B cell (primary cell): ENCODE measurements at regions not wholly inside any gene's neighbourhood (a gene's known extent, or its start where the extent isn't known, plus 50 kb on each side); places are given as distances from the start of the nearest gene placed in this dataset.

Source experiments
- ATAC-seq: fragments of 200-7000 bp; cut with Tn5 transposase; one replicate; pipeline ENCODE4 v1.10.0; 2021; ENCODE audit warnings: low read depth, mild to moderate bottlenecking, moderate number of reproducible peaks, moderate library complexity
- CTCF ChIA-PET: fragments of 350-600 bp; sonication (Branson Sonifier 250); formaldehyde crosslinking; loops from one replicate; lab custom pipeline; 2021; ENCODE audit warnings: antibody characterized with exemption, inconsistent platforms; lab: Charles Lee
- POLR2A ChIA-PET: fragments of 350-600 bp; sonication (Branson Sonifier 250); formaldehyde crosslinking; loops from one replicate; lab custom pipeline; 2021; ENCODE audit warnings: antibody characterized with exemption; lab: Charles Lee
- DNase-seq: peaks from one replicate; pipeline ENCODE4 v3.0.0; 2013
- H2AFZ ChIP-seq: 2 replicates; pipeline ENCODE4 v1.6.1; 2012; ENCODE audit warnings: mild to moderate bottlenecking, low read depth, low read length; ENCODE audit not compliant: insufficient read depth, poor library complexity, severe bottlenecking
- H3K27ac ChIP-seq, 2 donors: 1 replicate in 1 of 2; 2 replicates in 1 of 2; pipeline ENCODE4 v1.5.1; 2012 to 2013; ENCODE audit warnings: low read length in 2 of 2, mild to moderate bottlenecking in 2 of 2, moderate library complexity in 1 of 2
- H3K27me3 ChIP-seq, 4 experiments: fragments of 200-600 bp in 1 of 4; sonication (generic) in 1 of 4; replicated peaks in 1 of 4; 1 replicate in 2 of 4; 2 replicates in 2 of 4; pipeline versions ENCODE4 v1.6.1 to v1.7.0; 2013 to 2016; ENCODE audit warnings: low read length in 3 of 4, mild to moderate bottlenecking in 2 of 4, mixed read lengths in 1 of 4, moderate library complexity in 1 of 4; ENCODE audit not compliant: insufficient read depth in 4 of 4, control insufficient read depth in 3 of 4; ENCODE audit errors: control extremely low read depth in 1 of 4
- H3K36me3 ChIP-seq, 2 experiments: replicated peaks in 1 of 2; 1 replicate in 1 of 2; 2 replicates in 1 of 2; pipeline versions ENCODE4 v1.6.1 to v1.7.1; 2013; ENCODE audit warnings: low read length in 1 of 2; ENCODE audit not compliant: insufficient read depth in 2 of 2, control insufficient read depth in 1 of 2; ENCODE audit errors: control extremely low read depth in 1 of 2, extremely low read depth in 1 of 2
- H3K4me1 ChIP-seq, 2 donors: fragments of 200-600 bp in 1 of 2; sonication (generic) in 1 of 2; 1 replicate in 1 of 2; 2 replicates in 1 of 2; pipeline versions ENCODE4 v1.5.1 to v1.6.1; 2013 to 2017; ENCODE audit warnings: low read length in 2 of 2; ENCODE audit not compliant: control insufficient read depth in 2 of 2, insufficient read depth in 2 of 2
- H3K4me2 ChIP-seq: replicated peaks from 2 replicates; pipeline ENCODE3; 2012; ENCODE audit warnings: mild to moderate bottlenecking, low read depth, low read length; ENCODE audit not compliant: poor library complexity, severe bottlenecking
- H3K4me3 ChIP-seq, 5 experiments: fragments of 200-600 bp in 1 of 5; sonication (generic) in 1 of 5; 1 replicate in 3 of 5; 2 replicates in 2 of 5; pipeline versions ENCODE4 v1.5.1 to v1.7.0; 2011 to 2016; ENCODE audit warnings: low read length in 4 of 5, mild to moderate bottlenecking in 4 of 5, low read depth in 2 of 5, control low read depth in 1 of 5, moderate library complexity in 1 of 5; ENCODE audit not compliant: insufficient read depth in 1 of 5; ENCODE audit errors: control extremely low read depth in 1 of 5, extremely low read depth in 1 of 5
- H3K79me2 ChIP-seq: fragments of 200-600 bp; sonication (generic); one replicate; pipeline ENCODE4 v1.6.0; 2016; ENCODE audit warnings: low read length; ENCODE audit not compliant: control insufficient read depth, insufficient read depth
- H3K9ac ChIP-seq: fragments of 200-600 bp; sonication (generic); 2 replicates; pipeline ENCODE4 v1.6.1; 2017; ENCODE audit warnings: mild to moderate bottlenecking, low read length, moderate library complexity
- H3K9me3 ChIP-seq, 3 donors: one replicate each; pipeline versions ENCODE4 v1.6.1 to v1.7.1; 2013; ENCODE audit warnings: low read length in 2 of 3; ENCODE audit not compliant: control insufficient read depth in 2 of 3, insufficient read depth in 1 of 3; ENCODE audit errors: control extremely low read depth in 1 of 3
- H4K20me1 ChIP-seq: 2 replicates; pipeline ENCODE4 v1.6.0; 2012; ENCODE audit warnings: mild to moderate bottlenecking, low read length; ENCODE audit not compliant: insufficient read depth, control insufficient read depth, poor library complexity, severe bottlenecking
- H3K27ac Mint-ChIP-seq: one replicate; pipeline ENCODE4 v1.8.0; 2021; ENCODE audit warnings: mixed read lengths
- H3K27me3 Mint-ChIP-seq: one replicate; pipeline ENCODE4 v1.8.0; 2021; ENCODE audit warnings: mixed read lengths
- H3K4me1 Mint-ChIP-seq: one replicate; pipeline ENCODE4 v1.8.0; 2021; ENCODE audit warnings: mixed read lengths
- H3K4me3 Mint-ChIP-seq: one replicate; pipeline ENCODE4 v1.8.0; 2021; ENCODE audit warnings: mixed read lengths
- H3K9me3 Mint-ChIP-seq: one replicate; pipeline ENCODE4 v1.8.0; 2022; ENCODE audit warnings: mixed read lengths; ENCODE audit not compliant: insufficient read depth
- CTCF ChIP-seq: fragments of 200-600 bp; IDR thresholded peaks from one replicate; pipeline ENCODE4 v1.8.0; 2022; ENCODE audit warnings: antibody characterized with exemption, mild to moderate bottlenecking
- EZH2 ChIP-seq: IDR thresholded peaks from 2 replicates; pipeline ENCODE4 v1.6.1; 2012; ENCODE audit warnings: borderline replicate concordance, low read depth, mild to moderate bottlenecking, moderate library complexity, low read length; ENCODE audit not compliant: insufficient read depth, poor library complexity, severe bottlenecking
- WGBS: methylation state at CpG from one replicate; pipeline ENCODE4 v1.1.5; 2013; ENCODE audit warnings: missing lambda C conversion rate; ENCODE audit not compliant: insufficient coverage; 5-methylcytosine and 5-hydroxymethylcytosine counted together
- intact Hi-C: fragments of 100-400 bp; cut with micrococcal nuclease; formaldehyde crosslinking; loops from one replicate; pipeline ENCODE4 v1.10.0; 2022

GRCh38 chr2:48259811-48260210, 54.7 kb upstream of the FOXN2 start:
- H3K9ac ChIP-seq = no peak overlapping the region
- POLR2A ChIA-PET = no interaction called here
- ATAC-seq = no peak

GRCh38 chr2:48264627-48265026, 49.9 kb upstream of the FOXN2 start:
- H3K36me3 ChIP-seq = no peaks in the 10 kb centered on the region
- H3K4me1 Mint-ChIP-seq = no peaks in the 10 kb centered on the region
- no peak overlapping the region for H3K4me2 ChIP-seq
- H3K27ac Mint-ChIP-seq = no peak overlapping the region
- H2AFZ ChIP-seq = no peak overlapping the region
- no peak for DNase-seq
- no peak overlapping the region for H3K4me3 ChIP-seq
- no peak overlapping the region for H3K9ac ChIP-seq
- H3K27me3 Mint-ChIP-seq = no peaks in the 10 kb centered on the region
- H3K9me3 ChIP-seq = no peaks in the 10 kb centered on the region
- no peaks in the 10 kb centered on the region for H3K79me2 ChIP-seq
- intact Hi-C loops = no loop called here
- no peaks in the 10 kb centered on the region for H3K9me3 Mint-ChIP-seq
- no peak for ATAC-seq
- ChIA-PET POLR2A (no interaction called here), CTCF (no interaction called here)
- no peaks in the 10 kb centered on the region for H3K27me3 ChIP-seq
- no peak overlapping the region for H3K4me3 Mint-ChIP-seq
- WGBS = no CpG with 5 or more reads among the region's 1 CpG
- no peak overlapping the region for H3K27ac ChIP-seq
- TF ChIP-seq EZH2 (no peak), CTCF (no peak)
- H4K20me1 ChIP-seq = no peaks in the 10 kb centered on the region
- H3K4me1 ChIP-seq = no peaks in the 10 kb centered on the region

More at GRCh38 chr2:48259811-48260210, 54.7 kb upstream of the FOXN2 start:
- no peak for DNase-seq
- no peaks in the 10 kb centered on the region for H3K27me3 Mint-ChIP-seq
- no peaks in the 10 kb centered on the region for H3K9me3 Mint-ChIP-seq
- intact Hi-C loops = no loop called here
- Histone ChIP-seq H3K27me3 (no peaks in the 10 kb centered on the region), H3K4me3 (no peak overlapping the region), H3K79me2 (no peaks in the 10 kb centered on the region), H3K27ac (no peak overlapping the region), H2AFZ (no peak overlapping the region), H3K9me3 (peaks cover 0 to 2% (median 0%) of the 10 kb centered on the region in 3 donors), H3K36me3 (no peaks in the 10 kb centered on the region), H3K4me2 (no peak overlapping the region), H3K4me1 (no peaks in the 10 kb centered on the region), H4K20me1 (no peaks in the 10 kb centered on the region)
- no peaks in the 10 kb centered on the region for H3K4me1 Mint-ChIP-seq
- CTCF ChIA-PET = no interaction called here
- WGBS = no CpG with 5 or more reads among the region's 1 CpG
- no peak overlapping the region for H3K27ac Mint-ChIP-seq
- no peak overlapping the region for H3K4me3 Mint-ChIP-seq
- TF ChIP-seq CTCF (no peak), EZH2 (no peak)
